ENCODE measurements at regions not wholly inside any gene's neighbourhood (a gene's known extent, or its start where the extent isn't known, plus 50 kb on each side); places are given as distances from the start of the nearest gene placed in this dataset.
A peak's percentile ranks its signal among the peaks of the same experiment; 100 is the strongest.

GRCh38 chr1:8218351-8219092 lies 99.4 kb upstream of the SLC45A1 start:
- H3K4me3 ChIP-seq, result no peak overlapping the region
- TF ChIP-seq POLR2A (IDR thresholded peaks at IDR 0.05), result no peak
- no peak for TF ChIP-seq CTCF (IDR thresholded peaks at IDR 0.05)
- no peak for TF ChIP-seq EP300 (IDR thresholded peaks at IDR 0.05)
- H3K36me3 ChIP-seq, result no peaks in the 10 kb centered on the region
- peaks cover 6% of the 10 kb centered on the region for H3K4me1 ChIP-seq (ENCODE audit: insufficient read depth)
- DNase-seq, result no peak
- H3K9me3 ChIP-seq, result no peaks in the 10 kb centered on the region
- H3K27ac ChIP-seq, result no peak overlapping the region
- 87 to 91% (median 90%) methylated on average over 10 of the region's 10 CpGs for WGBS, 3 donors
- intact Hi-C loops (cut with DNase I), result loop anchor here in 1 of 4 donors (5.0 to 10.0 kb wide), 2 partner anchors 81 to 184 kb away; no protein-coding TSS in a partner anchor
- H3K27me3 ChIP-seq, result no peaks in the 10 kb centered on the region

- Histone ChIP-seq H3K27ac (peak overlapping the region in 1 of 2 donors; percentile 77), H3K4me3 (peak overlapping the region; percentile 35), H3K27me3 (no peaks in the 10 kb centered on the region), H3K36me3 (no peaks in the 10 kb centered on the region), H3K4me1 (ENCODE audit: insufficient read depth) (peaks cover 6% of the 10 kb centered on the region), H3K9me3 (no peaks in the 10 kb centered on the region)
- DNase-seq, result no peak
- intact Hi-C loops (cut with DNase I), result loop anchor here in 1 of 4 donors (5.0 to 10.0 kb wide), 2 partner anchors 81 to 183 kb away; no protein-coding TSS in a partner anchor
- 46 to 67% (median 50%) methylated on average over 4 of the region's 4 CpGs for WGBS, 3 donors
- TF ChIP-seq POLR2A (IDR thresholded peaks at IDR 0.05) (no peak), EP300 (IDR thresholded peaks at IDR 0.05) (no peak), CTCF (IDR thresholded peaks at IDR 0.05) (no peak)
These were observed 100.1 kb upstream of the SLC45A1 start for GRCh38 chr1:8217809-8218208.

GRCh38 chr1:8217011-8217711 lies 100.8 kb upstream of the SLC45A1 start:
- H3K9me3 ChIP-seq, result no peaks in the 10 kb centered on the region
- 3 to 8% (median 3%) methylated on average over 41 to 70 of the region's 70 CpGs for WGBS, 3 donors
- intact Hi-C loops (cut with DNase I), result loop anchor here in 1 of 4 donors (5.0 to 10.0 kb wide), 2 partner anchors 80 to 182 kb away; no protein-coding TSS in a partner anchor
- TF ChIP-seq CTCF (IDR thresholded peaks at IDR 0.05) (peak in 2 of 3 donors; percentile 9 to 16), POLR2A (IDR thresholded peaks at IDR 0.05) (no peak), EP300 (IDR thresholded peaks at IDR 0.05) (no peak)
- DNase-seq, result peak; percentile 56 to 77 (median 62)
- peaks cover 6% of the 10 kb centered on the region for H3K4me1 ChIP-seq (ENCODE audit: insufficient read depth)
- H3K27ac ChIP-seq, result peak overlapping the region; percentile 58 to 77
- H3K36me3 ChIP-seq, result no peaks in the 10 kb centered on the region
- H3K27me3 ChIP-seq, result no peaks in the 10 kb centered on the region
- peak overlapping the region; percentile 35 for H3K4me3 ChIP-seq

- Histone ChIP-seq H3K4me1 (ENCODE audit: insufficient read depth) (peaks cover 6% of the 10 kb centered on the region), H3K4me3 (no peak overlapping the region), H3K36me3 (no peaks in the 10 kb centered on the region), H3K9me3 (no peaks in the 10 kb centered on the region), H3K27me3 (no peaks in the 10 kb centered on the region), H3K27ac (no peak overlapping the region)
- WGBS, 3 donors, result 3 to 17% (median 11%) methylated on average over 1 of the region's 1 CpG
- intact Hi-C loops (cut with DNase I), result loop anchor here in 1 of 4 donors (5.0 to 10.0 kb wide), 2 partner anchors 79 to 181 kb away; no protein-coding TSS in a partner anchor
- no peak for DNase-seq
- no peak for TF ChIP-seq POLR2A (IDR thresholded peaks at IDR 0.05)
- no peak for TF ChIP-seq CTCF (IDR thresholded peaks at IDR 0.05)
- no peak for TF ChIP-seq EP300 (IDR thresholded peaks at IDR 0.05)
These were observed 101.9 kb upstream of the SLC45A1 start for GRCh38 chr1:8216005-8216404.

Data from ovary (tissue), 7 donors.